Stomach (tissue), 4 donors: ENCODE measurements at regions not wholly inside any gene's neighbourhood (a gene's known extent, or its start where the extent isn't known, plus 50 kb on each side); places are given as distances from the start of the nearest gene placed in this dataset.

Experiments
- POLR2A ChIP-seq, 4 donors: fragments of 450-650 bp; IDR thresholded peaks; one replicate each; pipeline ENCODE4 v1.6.1; 2016; ENCODE audit warnings: antibody characterized with exemption in 4 of 4, control low read depth in 2 of 4, mild to moderate bottlenecking in 1 of 4, moderate library complexity in 1 of 4
- TF ChIP-seq, protein P1 (sequence below), 7 experiments: fragments of 450-650 bp in 4 of 7; fragments of 200-600 bp in 3 of 7; sonication (generic) in 3 of 7; IDR thresholded peaks; one replicate each; pipeline ENCODE4 v1.5.1; 2016 to 2019; ENCODE audit warnings: antibody characterized with exemption in 7 of 7, control low read depth in 2 of 7, mild to moderate bottlenecking in 1 of 7

DNA sequence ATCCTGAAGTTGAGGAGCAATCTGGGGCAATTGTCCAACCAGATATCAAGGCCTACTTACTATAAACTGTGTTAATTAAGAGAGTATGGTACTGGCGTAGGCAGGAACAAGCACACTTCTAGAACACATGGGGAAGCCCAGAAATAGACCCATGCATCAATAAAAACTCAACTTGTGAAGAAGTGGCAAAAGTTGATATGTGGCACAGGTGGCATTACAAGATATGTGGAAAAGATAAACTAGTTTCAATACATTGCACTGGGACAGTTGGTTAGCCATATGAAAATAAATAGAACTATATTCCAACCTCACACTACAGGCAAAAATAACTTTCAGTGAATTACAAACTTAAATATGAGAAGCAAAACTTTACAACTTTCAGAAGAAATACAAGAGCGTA, 828.7 kb upstream of the LRRN3 start:
- TF ChIP-seq, protein P1, sequence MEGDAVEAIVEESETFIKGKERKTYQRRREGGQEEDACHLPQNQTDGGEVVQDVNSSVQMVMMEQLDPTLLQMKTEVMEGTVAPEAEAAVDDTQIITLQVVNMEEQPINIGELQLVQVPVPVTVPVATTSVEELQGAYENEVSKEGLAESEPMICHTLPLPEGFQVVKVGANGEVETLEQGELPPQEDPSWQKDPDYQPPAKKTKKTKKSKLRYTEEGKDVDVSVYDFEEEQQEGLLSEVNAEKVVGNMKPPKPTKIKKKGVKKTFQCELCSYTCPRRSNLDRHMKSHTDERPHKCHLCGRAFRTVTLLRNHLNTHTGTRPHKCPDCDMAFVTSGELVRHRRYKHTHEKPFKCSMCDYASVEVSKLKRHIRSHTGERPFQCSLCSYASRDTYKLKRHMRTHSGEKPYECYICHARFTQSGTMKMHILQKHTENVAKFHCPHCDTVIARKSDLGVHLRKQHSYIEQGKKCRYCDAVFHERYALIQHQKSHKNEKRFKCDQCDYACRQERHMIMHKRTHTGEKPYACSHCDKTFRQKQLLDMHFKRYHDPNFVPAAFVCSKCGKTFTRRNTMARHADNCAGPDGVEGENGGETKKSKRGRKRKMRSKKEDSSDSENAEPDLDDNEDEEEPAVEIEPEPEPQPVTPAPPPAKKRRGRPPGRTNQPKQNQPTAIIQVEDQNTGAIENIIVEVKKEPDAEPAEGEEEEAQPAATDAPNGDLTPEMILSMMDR (IDR thresholded peaks at IDR 0.05) = no peak
- TF ChIP-seq POLR2A (IDR thresholded peaks at IDR 0.05) = no peak
